Stimulated activated naive CD8-positive, alpha-beta T cell treated with anti-CD3 and anti-CD28 coated beads, Interleukin-15, amount 100 ng/mL, for 72 hours (primary cell): ENCODE measurements at regions not wholly inside any gene's neighbourhood (a gene's known extent, or its start where the extent isn't known, plus 50 kb on each side); places are given as distances from the start of the nearest gene placed in this dataset.
A peak's percentile ranks its signal among the peaks of the same experiment; 100 is the strongest.
"Not testable (repeated sequence)": the region's sequence is repeated elsewhere in the genome, so short reads cannot be mapped to it uniquely, and the experiment has no call there.

ENCODE experiments used
- ATAC-seq: fragments of 150-1000 bp; cut with Tn5 transposase; 2 replicates; pipeline ENCODE4 v1.10.0; 2021; ENCODE audit warnings: mild to moderate bottlenecking, moderate library complexity
- DNase-seq, 2 donors: peaks; one replicate each; pipeline ENCODE4 v3.0.0; 2021 to 2022
- H3K27ac Mint-ChIP-seq, 2 donors: one replicate each; pipeline ENCODE4 v1.8.0; 2022; ENCODE audit warnings: mild to moderate bottlenecking in 2 of 2, mixed read lengths in 2 of 2, moderate library complexity in 2 of 2
- H3K27me3 Mint-ChIP-seq: one replicate; pipeline ENCODE4 v1.8.0; 2022; ENCODE audit warnings: mixed read lengths
- H3K4me1 Mint-ChIP-seq: one replicate; pipeline ENCODE4 v1.8.0; 2022; ENCODE audit warnings: mild to moderate bottlenecking, mixed read lengths
- H3K4me3 Mint-ChIP-seq, 2 donors: one replicate each; pipeline ENCODE4 v1.8.0; 2022; ENCODE audit warnings: mild to moderate bottlenecking in 2 of 2, mixed read lengths in 2 of 2, moderate library complexity in 1 of 2
- H3K9me3 Mint-ChIP-seq, 2 donors: one replicate each; pipeline ENCODE4 v1.8.0; 2022; ENCODE audit warnings: mixed read lengths in 2 of 2

DNA sequence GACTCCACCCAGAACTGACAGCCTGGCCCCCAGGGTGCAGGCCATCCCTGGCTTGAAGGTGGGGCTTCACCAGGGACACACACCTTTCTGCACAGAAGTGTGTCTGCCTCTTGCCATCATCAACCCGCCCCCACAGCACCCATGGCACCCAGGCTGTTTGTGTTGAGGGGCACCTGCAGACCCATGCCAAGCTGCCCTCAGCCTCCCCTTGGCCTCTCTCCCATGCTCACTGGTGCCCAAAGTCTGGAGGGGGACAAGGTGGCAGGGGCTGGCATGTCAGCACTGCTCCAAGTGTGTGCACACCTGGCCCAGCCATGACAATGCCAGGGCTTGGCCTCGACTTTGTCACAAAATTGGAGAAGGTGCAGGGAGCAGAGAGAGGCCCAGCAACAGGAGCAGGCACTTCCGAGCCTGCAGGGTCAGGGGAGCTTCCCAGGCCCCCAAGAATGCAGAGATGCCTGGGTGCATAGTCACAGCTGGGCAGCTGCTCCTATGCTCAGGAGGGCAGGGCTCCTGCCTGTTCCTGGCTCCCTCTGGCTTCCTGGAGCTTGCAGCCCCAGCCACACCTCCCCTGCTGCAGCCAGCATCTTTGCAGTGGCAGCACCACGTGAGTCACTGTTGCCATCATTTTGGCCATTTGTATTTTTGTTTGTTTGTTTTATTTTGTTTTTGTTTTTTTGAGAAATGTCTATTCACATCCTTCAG lies 280.6 kb upstream of the UBE2E3 start:
- ATAC-seq, result peak; percentile 51
- Mint-ChIP-seq H3K4me3 (no peak overlapping the region), H3K27me3 (no peaks in the 10 kb centered on the region), H3K27ac (no peak overlapping the region), H3K4me1 (no peaks in the 10 kb centered on the region), H3K9me3 (no peaks in the 10 kb centered on the region)
- DNase-seq, result no peak

DNA sequence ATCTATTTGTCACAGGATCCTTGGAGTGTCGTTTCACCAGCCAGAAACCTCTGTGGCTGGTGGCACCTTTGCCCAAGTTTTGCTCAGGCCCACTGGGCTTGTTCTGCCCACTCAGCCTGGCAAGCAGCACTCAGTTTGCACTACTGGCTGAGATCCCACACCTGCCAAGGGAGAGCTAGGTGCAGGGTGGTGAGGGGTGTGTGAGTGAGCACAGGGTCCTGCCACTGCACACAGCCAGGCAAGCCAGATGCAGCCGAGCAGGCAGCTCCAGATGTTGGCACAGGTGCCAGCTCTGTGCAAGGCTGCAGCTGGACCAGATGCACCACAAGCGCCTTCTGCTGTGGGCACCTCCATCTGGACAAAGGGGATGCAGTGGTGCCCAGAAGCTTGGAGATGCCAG lies 281.7 kb upstream of the UBE2E3 start:
- Mint-ChIP-seq H3K27ac (no peak overlapping the region), H3K4me1 (no peaks in the 10 kb centered on the region), H3K9me3 (no peaks in the 10 kb centered on the region), H3K27me3 (no peaks in the 10 kb centered on the region), H3K4me3 (no peak overlapping the region)
- ATAC-seq (no peak), DNase-seq (no peak)

DNA sequence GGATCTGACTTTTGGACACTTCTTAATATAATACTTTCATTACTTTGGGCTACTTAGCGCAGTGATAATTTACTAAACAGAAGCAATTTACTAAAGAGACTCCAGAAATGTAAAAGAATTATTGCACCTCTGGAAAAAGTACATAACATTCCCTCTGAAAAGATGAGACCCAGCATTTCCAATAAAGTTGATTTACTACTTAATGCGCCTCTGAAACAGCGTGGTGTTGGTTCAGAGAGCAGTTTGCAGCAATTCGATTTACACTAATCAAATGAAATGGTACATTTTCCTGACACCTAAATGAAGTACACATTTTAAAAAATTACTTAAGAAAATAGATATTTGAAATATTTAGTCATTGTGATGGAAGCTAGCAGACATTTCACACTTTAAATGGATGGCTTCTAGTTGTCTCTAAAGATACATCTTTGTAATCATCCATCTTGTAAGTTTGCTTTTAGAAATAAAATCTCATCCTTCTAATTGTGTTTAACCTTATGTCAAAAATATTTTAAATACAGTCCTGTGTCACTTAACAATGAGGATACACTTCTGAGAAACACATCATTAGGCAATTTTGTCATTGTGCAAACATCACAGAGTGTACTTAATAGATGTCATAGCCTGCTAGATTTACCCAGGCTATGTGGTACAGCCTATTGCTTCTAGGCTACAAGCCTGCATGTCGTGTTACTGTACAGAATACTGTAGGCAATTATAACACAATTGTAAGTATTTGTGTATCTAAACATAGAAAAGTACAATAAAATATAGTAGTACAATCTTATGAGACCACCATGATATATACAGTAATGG lies 284.6 kb upstream of the UBE2E3 start:
- Mint-ChIP-seq H3K4me1 (no peaks in the 10 kb centered on the region), H3K27ac (no peak overlapping the region), H3K4me3 (no peak overlapping the region), H3K9me3 (no peaks in the 10 kb centered on the region), H3K27me3 (no peaks in the 10 kb centered on the region)
- DNase-seq (no peak), ATAC-seq (no peak)

DNA sequence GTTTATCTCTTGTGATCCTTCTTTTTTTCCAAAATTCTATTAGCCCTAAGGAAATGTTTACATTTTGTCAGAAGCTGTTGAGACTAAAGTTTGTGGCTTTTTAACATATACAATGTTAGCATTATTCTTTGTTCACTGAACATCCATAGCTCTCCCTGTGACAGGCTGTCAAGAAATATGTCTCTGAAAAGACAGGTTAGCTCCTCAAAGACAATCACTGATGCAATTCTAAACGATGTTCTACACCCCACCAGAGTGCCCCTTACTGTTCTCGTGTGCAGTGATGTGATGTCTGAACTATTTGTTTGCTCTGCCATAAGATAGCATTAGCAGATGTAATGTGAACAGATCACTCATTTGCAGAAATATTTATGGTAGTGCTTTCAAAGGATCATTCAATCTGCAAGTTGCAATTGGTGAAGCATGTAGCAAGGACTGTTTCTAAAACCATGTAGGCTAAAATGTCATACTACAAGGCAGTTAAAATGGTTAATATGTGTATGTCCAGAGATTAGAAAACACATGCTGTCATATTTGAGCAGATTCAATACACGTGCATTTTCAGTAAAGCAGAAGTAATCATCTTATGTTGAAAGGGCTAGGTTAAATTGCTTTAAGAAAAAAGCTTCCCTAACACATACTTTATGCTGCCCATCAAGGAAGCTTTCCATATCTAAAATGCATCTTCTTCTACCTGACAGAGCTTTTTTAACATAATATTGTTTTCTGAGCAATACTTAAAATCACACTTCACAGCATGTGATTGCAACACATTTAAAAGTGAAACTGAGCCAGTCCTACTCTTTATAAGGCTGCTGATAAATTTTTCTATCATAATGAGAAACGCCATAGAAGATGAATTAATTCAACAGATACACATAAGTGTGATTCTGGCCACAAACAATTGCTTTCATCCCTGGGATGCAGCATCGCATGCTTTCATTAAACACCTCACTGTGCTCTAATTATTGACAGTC lies 285.7 kb upstream of the UBE2E3 start:
- Mint-ChIP-seq H3K27ac (no peak overlapping the region), H3K27me3 (no peaks in the 10 kb centered on the region), H3K9me3 (no peaks in the 10 kb centered on the region), H3K4me3 (no peak overlapping the region), H3K4me1 (no peaks in the 10 kb centered on the region)
- no peak for ATAC-seq
- no peak for DNase-seq

DNA sequence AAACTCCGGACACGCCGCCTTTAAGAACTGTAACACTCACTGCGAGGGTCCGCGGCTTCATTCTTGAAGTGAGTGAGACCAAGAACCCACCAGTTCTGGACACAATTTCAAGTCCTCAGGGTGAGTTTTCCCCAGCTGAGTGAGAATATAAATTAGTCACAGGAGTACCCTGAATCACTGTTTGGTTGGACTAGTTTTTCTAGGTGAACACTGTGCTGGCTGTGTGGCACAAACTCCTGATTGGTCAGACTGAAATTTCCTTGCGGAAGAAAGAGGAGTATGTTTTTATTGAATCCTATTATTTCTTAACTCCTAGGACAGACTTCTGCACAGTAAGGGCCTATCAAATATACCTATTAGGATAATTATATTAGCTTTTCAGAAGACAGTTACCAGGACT lies 288.1 kb upstream of the UBE2E3 start:
- Mint-ChIP-seq H3K27ac (no peak overlapping the region), H3K4me1 (no peaks in the 10 kb centered on the region), H3K4me3 (no peak overlapping the region), H3K27me3 (no peaks in the 10 kb centered on the region), H3K9me3 (no peaks in the 10 kb centered on the region)
- ATAC-seq (no peak), DNase-seq (no peak)

DNA sequence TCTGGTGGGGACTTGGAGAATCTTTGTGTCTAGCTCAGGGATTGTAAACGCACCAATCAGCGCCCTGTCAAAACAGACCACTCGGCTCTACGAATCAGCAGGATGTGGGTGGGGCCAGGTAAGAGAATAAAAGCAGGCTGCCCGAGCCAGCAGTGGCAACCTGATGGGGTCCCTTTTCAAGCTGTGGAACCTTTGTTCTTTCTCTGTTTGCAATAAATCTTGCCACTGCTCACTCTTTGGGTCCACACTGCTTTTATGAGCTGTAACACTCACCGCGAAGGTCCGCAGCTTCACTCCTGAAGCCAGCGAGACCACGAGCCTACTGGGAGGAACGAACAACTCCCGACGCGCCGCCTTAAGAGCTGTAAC lies 288.6 kb upstream of the UBE2E3 start:
- DNase-seq, ATAC-seq, H3K4me1 Mint-ChIP-seq: not testable (repeated sequence)

DNA sequence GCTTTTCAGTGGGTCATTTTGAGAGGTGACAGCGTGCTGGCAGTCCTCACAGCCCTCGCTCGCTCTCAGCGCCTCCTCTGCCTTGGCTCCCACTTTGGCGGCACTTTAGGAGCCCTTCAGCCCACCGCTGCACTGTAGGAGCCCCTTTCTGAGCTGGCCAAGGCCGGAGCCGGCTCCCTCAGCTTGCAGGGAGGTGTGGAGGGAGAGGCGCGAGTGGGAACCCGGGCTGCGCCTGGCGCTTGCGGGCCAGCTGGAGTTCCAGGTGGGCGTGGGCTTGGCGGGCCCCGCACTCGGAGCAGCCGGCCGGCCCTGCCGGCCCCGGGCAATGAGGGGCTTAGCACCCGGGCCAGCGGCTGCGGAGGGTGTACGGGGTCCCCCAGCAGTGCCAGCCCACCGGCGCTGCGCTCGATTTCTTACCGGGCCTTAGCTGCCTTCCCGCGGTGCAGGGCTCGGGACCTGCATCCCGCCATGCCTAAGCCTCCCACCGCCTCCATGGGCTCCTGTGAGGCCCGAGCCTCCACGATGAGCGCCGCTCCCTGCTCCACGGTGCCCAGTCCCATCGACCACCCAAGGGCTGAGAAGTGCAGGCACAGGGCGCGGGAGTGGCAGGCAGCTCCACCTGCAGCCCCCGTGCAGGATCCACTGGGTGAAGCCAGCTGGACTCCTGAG lies 289.1 kb upstream of the UBE2E3 start:
- ATAC-seq, H3K27ac Mint-ChIP-seq, DNase-seq, H3K4me1 Mint-ChIP-seq, H3K27me3 Mint-ChIP-seq, H3K4me3 Mint-ChIP-seq, H3K9me3 Mint-ChIP-seq: not testable (repeated sequence)

More for the DNA sequence above, 288.6 kb upstream of the UBE2E3 start:
- H3K4me3 Mint-ChIP-seq, H3K9me3 Mint-ChIP-seq, H3K27me3 Mint-ChIP-seq, H3K27ac Mint-ChIP-seq: not testable (repeated sequence)

DNA sequence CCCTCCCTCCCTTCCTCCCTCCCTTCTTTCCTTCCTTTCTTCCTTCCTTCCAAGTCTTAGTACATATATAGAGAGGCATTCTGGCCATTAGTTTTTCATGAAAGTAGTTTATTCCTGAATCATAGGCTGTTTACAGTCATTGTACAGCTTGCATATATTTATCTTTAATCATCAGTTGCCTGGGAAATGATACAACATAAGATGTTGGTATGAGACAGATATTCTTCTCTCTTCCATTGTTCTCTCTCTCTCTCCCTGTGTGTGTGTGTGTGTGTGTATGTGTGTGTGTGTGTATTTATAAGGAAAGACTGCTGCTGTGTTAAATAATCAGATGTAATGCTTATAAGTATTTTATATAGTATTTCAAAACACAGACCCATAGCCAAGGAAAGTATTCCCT lies 289.8 kb upstream of the UBE2E3 start:
- Mint-ChIP-seq H3K4me1 (no peaks in the 10 kb centered on the region), H3K9me3 (no peaks in the 10 kb centered on the region), H3K27ac (no peak overlapping the region), H3K4me3 (no peak overlapping the region), H3K27me3 (no peaks in the 10 kb centered on the region)
- no peak for ATAC-seq
- DNase-seq, result no peak

DNA sequence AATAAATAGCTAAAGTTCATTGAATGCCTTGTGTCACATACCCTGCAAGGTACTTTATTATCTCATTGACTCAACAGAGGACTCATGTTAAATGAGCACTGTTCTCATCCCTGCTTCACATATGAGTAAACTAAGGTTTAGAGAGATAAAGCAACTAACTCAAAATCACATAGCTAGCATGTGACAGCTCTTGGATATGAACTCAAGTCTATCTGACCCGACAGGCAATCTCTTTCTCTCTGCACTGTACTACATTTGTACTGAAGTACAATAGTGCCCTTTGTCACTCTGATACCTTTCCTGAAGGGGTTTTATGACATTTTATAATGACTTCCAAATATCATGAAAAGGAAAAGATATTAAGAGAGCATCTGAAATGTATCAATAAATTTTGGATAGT lies 297.5 kb upstream of the UBE2E3 start:
- no peaks in the 10 kb centered on the region for H3K9me3 Mint-ChIP-seq
- peaks cover 11% of the 10 kb centered on the region for H3K27me3 Mint-ChIP-seq
- no peak for ATAC-seq
- H3K4me1 Mint-ChIP-seq, result no peaks in the 10 kb centered on the region
- no peak for DNase-seq
- H3K4me3 Mint-ChIP-seq, result no peak overlapping the region
- no peak overlapping the region for H3K27ac Mint-ChIP-seq

DNA sequence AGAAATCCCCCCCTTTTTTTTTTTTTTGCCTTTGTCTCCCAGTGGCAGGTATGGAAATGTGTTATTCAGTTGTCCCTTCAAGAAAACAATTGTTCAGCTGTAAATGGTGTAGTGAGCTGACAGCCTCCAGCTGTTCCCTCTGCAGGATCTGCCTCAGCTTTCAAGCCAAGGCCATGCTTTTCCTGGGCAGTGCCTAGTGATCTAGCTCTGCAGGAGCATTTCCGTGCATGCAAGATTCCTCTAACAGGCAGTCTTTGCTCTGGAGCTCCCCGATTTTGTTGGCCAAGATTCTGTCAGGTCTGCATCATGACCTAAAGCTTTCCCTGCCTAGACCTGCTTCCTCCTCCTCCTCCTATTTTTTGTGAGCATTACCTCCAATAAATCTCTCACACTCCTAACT lies 300.7 kb upstream of the UBE2E3 start:
- H3K27ac Mint-ChIP-seq, result no peak overlapping the region
- no peak for ATAC-seq
- DNase-seq, result no peak

DNA sequence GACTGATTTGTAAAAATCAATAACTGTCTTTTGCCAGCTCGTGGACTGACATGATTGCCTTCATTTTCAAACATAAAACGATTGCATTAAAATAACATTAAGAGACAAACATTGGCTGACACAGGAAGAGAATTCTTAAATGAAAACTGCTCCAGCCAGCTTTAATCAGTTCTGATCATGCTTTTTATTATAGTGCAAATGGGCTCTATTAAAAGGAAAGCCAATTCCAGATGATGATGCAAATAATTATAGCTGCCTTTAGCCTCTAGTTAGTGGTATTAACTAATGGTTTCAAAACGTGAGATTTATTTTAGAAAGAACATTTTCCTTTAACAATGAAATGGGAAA lies 301.8 kb upstream of the UBE2E3 start:
- Mint-ChIP-seq H3K27me3 (peaks cover 11% of the 10 kb centered on the region), H3K27ac (no peak overlapping the region), H3K9me3 (no peaks in the 10 kb centered on the region), H3K4me3 (no peak overlapping the region), H3K4me1 (no peaks in the 10 kb centered on the region)
- ATAC-seq (no peak), DNase-seq (no peak)

More for the DNA sequence above, 300.7 kb upstream of the UBE2E3 start:
- H3K4me3 Mint-ChIP-seq, result no peak overlapping the region
- no peaks in the 10 kb centered on the region for H3K9me3 Mint-ChIP-seq
- peaks cover 11% of the 10 kb centered on the region for H3K27me3 Mint-ChIP-seq
- H3K4me1 Mint-ChIP-seq, result no peaks in the 10 kb centered on the region

DNA sequence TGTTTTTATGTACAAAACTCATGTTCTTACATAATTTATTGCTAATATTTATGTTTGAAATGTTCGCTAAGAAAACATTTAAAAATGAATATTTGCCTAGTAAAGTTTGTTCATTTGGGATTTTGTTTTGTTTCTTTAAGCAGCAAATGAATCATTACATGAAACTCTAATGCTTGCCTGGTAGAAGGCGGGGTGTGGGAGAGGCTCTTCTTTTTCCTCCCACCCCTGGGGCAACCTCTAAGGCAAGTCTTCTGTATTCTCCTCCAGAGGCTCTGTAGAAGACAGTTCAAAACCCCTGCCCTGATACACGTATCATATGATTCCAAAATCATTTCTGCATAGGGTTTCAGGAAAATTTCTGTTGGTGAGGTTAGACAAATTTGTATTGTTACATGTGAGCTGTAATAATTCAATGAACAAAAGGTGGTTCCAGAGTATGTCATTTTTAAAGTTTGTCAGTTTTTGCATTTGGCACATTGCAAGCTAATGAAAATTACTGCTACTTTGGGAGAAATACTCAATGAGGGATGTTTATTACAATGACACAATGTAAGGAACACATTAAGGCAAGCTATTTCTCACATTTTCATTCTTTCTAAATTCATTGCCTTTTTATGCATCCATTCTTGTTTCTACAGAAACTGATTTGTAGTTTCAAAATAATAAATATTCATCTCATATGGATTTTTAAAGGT lies 302.3 kb upstream of the UBE2E3 start:
- H3K9me3 Mint-ChIP-seq, result no peaks in the 10 kb centered on the region
- no peak for DNase-seq
- H3K27ac Mint-ChIP-seq, result no peak overlapping the region
- ATAC-seq, result no peak
- peaks cover 11% of the 10 kb centered on the region for H3K27me3 Mint-ChIP-seq
- no peaks in the 10 kb centered on the region for H3K4me1 Mint-ChIP-seq
- H3K4me3 Mint-ChIP-seq, result no peak overlapping the region

DNA sequence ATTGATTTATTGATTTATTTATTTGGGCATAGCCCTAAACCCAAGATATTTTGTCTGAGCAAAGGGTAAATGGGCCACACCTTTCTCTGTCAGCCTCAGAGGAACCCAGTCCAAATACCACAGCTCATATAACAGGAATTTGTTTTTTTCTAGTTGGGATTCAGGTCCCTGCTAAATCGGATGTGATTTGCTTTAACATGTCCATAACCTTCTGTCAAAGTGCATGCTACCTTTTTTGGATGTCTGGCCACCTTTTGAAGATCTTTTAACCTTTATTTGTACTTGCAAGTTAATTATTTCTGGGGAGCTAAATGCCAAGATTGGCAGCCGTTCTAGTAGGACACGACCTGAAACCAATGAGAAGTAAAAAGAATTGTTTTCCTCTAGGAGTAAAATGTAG lies 303.2 kb upstream of the UBE2E3 start:
- peaks cover 11% of the 10 kb centered on the region for H3K27me3 Mint-ChIP-seq
- no peak for ATAC-seq
- no peaks in the 10 kb centered on the region for H3K9me3 Mint-ChIP-seq

DNA sequence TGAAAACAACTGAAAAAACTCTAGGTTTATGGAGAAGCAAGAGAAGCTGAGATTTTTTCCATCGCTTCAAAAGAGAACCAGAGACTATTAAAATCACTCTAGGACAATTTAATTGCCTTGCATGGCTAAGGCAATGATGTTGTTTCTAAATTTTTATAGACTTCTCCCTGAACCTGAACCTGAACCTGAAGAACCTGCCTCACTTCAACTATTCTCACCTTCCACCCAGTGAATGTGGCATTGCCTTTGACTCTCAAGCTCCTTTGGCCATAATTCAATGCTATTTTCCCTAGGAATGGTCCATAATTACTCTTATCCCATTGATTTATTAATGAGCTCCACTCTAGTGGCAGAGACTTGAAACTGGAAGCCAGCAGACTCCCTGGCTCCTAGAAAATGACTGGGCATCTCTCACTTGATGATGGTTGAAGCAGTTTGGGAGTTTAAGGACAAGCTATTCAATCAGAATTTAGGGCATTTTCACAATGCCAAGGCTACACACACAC lies 303.8 kb upstream of the UBE2E3 start:
- H3K4me1 Mint-ChIP-seq, result no peaks in the 10 kb centered on the region
- peaks cover 11% of the 10 kb centered on the region for H3K27me3 Mint-ChIP-seq
- no peak for ATAC-seq
- no peak for DNase-seq
- no peak overlapping the region for H3K27ac Mint-ChIP-seq
- H3K9me3 Mint-ChIP-seq, result no peaks in the 10 kb centered on the region
- no peak overlapping the region for H3K4me3 Mint-ChIP-seq

More for the DNA sequence above, 303.2 kb upstream of the UBE2E3 start:
- H3K27ac Mint-ChIP-seq, result no peak overlapping the region
- no peak for DNase-seq
- H3K4me3 Mint-ChIP-seq, result no peak overlapping the region
- no peaks in the 10 kb centered on the region for H3K4me1 Mint-ChIP-seq

DNA sequence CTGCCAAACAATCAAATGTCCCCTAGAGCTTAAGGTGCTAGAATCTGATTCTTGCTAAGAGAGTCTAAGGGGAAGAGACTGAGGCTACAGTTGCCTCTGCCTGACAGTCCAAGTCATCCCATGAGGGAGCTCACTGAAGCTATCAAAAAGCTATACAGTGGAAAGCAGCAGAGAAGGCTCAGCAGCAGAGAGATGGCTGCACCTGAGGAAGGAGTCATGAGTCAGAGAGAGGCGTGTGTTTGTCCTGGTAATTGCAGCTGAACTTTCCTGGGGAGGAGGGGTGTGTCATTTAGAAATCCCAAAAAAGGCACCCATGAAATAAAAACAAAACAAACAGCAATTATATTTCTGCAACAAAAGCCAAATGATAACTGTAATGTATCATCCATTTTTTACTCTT lies 305.2 kb upstream of the UBE2E3 start:
- DNase-seq, result no peak
- no peaks in the 10 kb centered on the region for H3K4me1 Mint-ChIP-seq
- no peak for ATAC-seq
- H3K9me3 Mint-ChIP-seq, result no peaks in the 10 kb centered on the region
- no peak overlapping the region for H3K4me3 Mint-ChIP-seq
- H3K27me3 Mint-ChIP-seq, result peaks cover 7% of the 10 kb centered on the region
- H3K27ac Mint-ChIP-seq, result no peak overlapping the region
